ENCODE measurements at regions not wholly inside any gene's neighbourhood (a gene's known extent, or its start where the extent isn't known, plus 50 kb on each side); places are given as distances from the start of the nearest gene placed in this dataset.
"Not testable (repeated sequence)": the region's sequence is repeated elsewhere in the genome, so short reads cannot be mapped to it uniquely, and the experiment has no call there.

DNA sequence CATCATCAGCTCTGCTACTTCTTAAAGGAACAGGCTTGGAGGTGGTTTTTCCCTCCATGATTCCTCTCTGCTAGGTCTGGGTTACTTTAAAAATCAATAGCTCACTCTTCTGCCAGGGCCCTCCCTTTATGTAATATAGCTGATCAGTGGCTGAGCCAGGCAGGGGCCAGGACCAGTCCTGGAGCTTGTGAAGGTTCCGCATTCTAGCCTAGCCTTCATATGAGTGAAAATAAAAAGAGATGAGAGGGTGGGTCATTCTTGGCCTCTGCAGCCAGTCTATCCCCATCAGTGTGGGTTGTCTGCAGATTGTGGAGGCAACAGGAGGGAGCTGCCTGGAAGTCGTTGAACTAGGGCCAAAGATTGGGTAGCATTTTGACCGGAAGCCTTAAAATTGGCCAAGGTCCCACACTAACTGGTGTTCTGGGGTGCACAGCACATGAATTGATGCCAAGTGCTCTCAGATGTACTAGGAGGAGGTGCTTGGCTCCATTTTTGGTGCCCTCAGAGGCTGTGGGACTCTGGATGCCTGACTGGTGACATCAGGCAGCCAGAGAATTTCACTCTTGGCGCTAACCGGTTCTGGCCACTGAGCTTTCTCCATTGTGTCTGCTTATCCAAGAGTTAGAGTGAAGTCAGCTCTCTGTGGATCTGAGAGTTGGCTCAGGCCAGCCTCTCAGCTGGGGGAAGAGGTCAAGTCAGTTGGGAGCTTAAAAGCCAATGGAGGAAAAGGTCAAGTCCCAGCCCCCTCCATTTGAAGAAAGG is 93.7 kb upstream of the FAM72C start:
- H3K36me3 Mint-ChIP-seq (ENCODE audit: low read depth); H3K4me1 Mint-ChIP-seq; H3K27me3 ChIP-seq (ENCODE audit: control insufficient read depth, insufficient read depth, low read length, poor library complexity, severe bottlenecking); H3K36me3 ChIP-seq (ENCODE audit: control insufficient read depth, insufficient read depth, low read length); H3K27me3 Mint-ChIP-seq (ENCODE audit: insufficient read depth); H3K27ac ChIP-seq (ENCODE audit: low read depth, low read length); H3K4me3 Mint-ChIP-seq; H3K9ac ChIP-seq (ENCODE audit: extremely low read depth, low read length, poor library complexity, severe bottlenecking); H3K4me1 ChIP-seq (ENCODE audit: control insufficient read depth, insufficient read depth, low read length); DNase-seq; H3K4me3 ChIP-seq (ENCODE audit: low read length); H3K9me3 Mint-ChIP-seq; H3K27ac Mint-ChIP-seq; H3K9me3 ChIP-seq (ENCODE audit: control insufficient read depth, low read length): not testable (repeated sequence)
- no CpG with 5 or more reads among the region's 5 CpGs for WGBS, 2 experiments (ENCODE audit: insufficient coverage in 1 of 2, insufficient read length in 1 of 2)

DNA sequence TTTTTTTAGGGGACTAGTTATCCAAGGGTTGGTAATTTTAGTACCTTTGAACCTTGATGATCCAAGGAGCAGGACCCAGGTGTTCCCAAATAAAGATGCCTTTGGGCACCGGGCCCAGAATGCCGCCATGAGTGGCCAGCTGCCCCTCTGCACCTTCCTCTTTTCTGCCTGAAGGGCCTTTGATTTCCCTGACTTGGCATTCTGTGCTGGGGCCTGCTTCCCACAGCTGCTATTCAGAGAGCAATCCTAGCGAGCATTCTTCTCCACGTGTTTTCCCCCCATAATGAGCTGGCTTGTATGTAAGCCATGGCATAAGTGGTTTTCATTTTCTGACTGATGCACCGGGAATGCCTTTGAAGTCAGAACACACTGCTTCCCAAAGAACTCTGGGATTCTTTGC is 77.6 kb upstream of the FAM72C start:
- H3K9ac ChIP-seq (ENCODE audit: extremely low read depth, low read length, poor library complexity, severe bottlenecking); H3K9me3 ChIP-seq (ENCODE audit: control insufficient read depth, low read length); H3K4me1 ChIP-seq (ENCODE audit: control insufficient read depth, insufficient read depth, low read length); H3K27me3 Mint-ChIP-seq (ENCODE audit: insufficient read depth); H3K36me3 Mint-ChIP-seq (ENCODE audit: low read depth); H3K36me3 ChIP-seq (ENCODE audit: control insufficient read depth, insufficient read depth, low read length); H3K27me3 ChIP-seq (ENCODE audit: control insufficient read depth, insufficient read depth, low read length, poor library complexity, severe bottlenecking); DNase-seq; H3K27ac ChIP-seq (ENCODE audit: low read depth, low read length); H3K4me3 ChIP-seq (ENCODE audit: low read length); H3K4me1 Mint-ChIP-seq; H3K4me3 Mint-ChIP-seq; H3K27ac Mint-ChIP-seq; H3K9me3 Mint-ChIP-seq: not testable (repeated sequence)
- no CpG with 5 or more reads among the region's 5 CpGs for WGBS, 2 experiments (ENCODE audit: insufficient coverage in 1 of 2, insufficient read length in 1 of 2)

DNA sequence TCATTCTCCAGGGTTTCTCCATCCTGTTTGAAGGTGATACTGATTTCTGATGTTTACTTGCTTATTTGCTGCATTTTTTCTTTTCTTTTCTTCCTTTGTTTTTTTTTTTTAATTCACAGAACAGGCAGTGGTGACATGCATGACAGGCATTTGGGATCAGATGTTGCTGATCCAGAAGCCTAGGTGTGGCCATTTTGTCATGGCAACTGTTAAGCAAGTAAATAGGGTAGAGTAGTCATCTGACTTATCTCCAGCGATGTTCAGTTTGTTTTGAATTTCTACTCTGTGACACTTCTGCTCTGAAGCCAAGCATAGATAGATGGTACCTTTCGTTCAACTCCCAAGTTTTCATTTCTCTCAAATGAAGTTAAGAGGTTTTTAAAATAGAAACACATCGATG is 74.9 kb upstream of the FAM72C start:
- H3K4me3 ChIP-seq (ENCODE audit: low read length); H3K4me1 ChIP-seq (ENCODE audit: control insufficient read depth, insufficient read depth, low read length); H3K27ac ChIP-seq (ENCODE audit: low read depth, low read length); H3K9me3 ChIP-seq (ENCODE audit: control insufficient read depth, low read length); H3K36me3 ChIP-seq (ENCODE audit: control insufficient read depth, insufficient read depth, low read length); H3K4me3 Mint-ChIP-seq; H3K27me3 Mint-ChIP-seq (ENCODE audit: insufficient read depth); H3K9me3 Mint-ChIP-seq; H3K27ac Mint-ChIP-seq; H3K27me3 ChIP-seq (ENCODE audit: control insufficient read depth, insufficient read depth, low read length, poor library complexity, severe bottlenecking); DNase-seq; H3K4me1 Mint-ChIP-seq; H3K36me3 Mint-ChIP-seq (ENCODE audit: low read depth); H3K9ac ChIP-seq (ENCODE audit: extremely low read depth, low read length, poor library complexity, severe bottlenecking): not testable (repeated sequence)
- WGBS, 2 experiments (ENCODE audit: insufficient coverage in 1 of 2, insufficient read length in 1 of 2) = no CpG with 5 or more reads among the region's 3 CpGs

DNA sequence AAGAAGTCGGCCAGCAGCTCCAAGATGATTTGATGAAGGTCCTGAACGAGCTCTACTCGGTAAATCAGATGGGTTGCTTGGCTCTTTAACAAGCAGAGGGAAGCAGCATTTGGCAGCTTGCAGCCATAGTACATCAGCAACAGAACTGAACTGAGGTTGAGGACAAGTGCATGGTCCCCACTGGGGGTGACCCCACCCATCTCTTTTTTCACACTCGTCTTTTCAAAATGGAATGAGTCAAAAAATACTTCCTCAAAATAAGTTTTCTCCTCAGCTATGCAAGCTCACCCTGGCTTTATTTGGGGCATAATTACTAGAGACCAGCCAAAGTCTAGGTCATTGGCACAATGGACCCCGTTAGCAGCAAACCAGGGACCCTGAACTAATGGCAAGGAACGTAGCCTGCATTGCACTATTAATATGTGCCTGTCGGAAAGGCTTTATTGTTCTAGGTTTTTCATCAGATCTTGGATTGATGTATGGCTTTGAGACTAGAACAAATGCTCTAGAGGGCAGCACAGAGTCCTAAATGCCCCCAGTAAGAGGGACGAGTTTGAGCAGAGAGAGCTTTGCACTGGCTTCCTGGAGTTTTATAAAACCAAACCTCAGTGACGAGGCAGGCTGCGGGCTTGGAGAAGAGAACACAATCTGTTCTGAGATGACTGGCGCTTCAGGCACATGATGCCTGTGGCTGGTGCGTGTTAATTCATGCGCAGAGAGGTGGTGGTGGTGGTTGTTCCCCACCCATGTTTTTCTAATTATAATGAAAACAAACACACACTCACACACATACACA is 74.2 kb upstream of the FAM72C start:
- H3K9me3 ChIP-seq (ENCODE audit: control insufficient read depth, low read length); H3K27me3 ChIP-seq (ENCODE audit: control insufficient read depth, insufficient read depth, low read length, poor library complexity, severe bottlenecking); H3K27me3 Mint-ChIP-seq (ENCODE audit: insufficient read depth); H3K27ac ChIP-seq (ENCODE audit: low read depth, low read length); H3K36me3 Mint-ChIP-seq (ENCODE audit: low read depth); H3K4me3 Mint-ChIP-seq; H3K4me1 ChIP-seq (ENCODE audit: control insufficient read depth, insufficient read depth, low read length); H3K9ac ChIP-seq (ENCODE audit: extremely low read depth, low read length, poor library complexity, severe bottlenecking); H3K9me3 Mint-ChIP-seq; H3K4me3 ChIP-seq (ENCODE audit: low read length); H3K36me3 ChIP-seq (ENCODE audit: control insufficient read depth, insufficient read depth, low read length); H3K27ac Mint-ChIP-seq; H3K4me1 Mint-ChIP-seq: not testable (repeated sequence)
- peak; percentile 43 for DNase-seq
- peak; percentile 47 for TF ChIP-seq CTCF (conservative IDR thresholded peaks at IDR 0.05)
- WGBS, 2 experiments (ENCODE audit: insufficient coverage in 1 of 2, insufficient read length in 1 of 2) = 80% methylated on average over 4 of the region's 13 CpGs; no CpG with 5 or more reads in 1 of the 2 experiments

GRCh38 chr1:144042251-144042650 is 70.5 kb upstream of the FAM72C start:
- no CpG with 5 or more reads among the region's 1 CpG for WGBS, 2 experiments (ENCODE audit: insufficient coverage in 1 of 2, insufficient read length in 1 of 2)
- H3K27me3 Mint-ChIP-seq (ENCODE audit: insufficient read depth) = not testable (repeated sequence)

GRCh38 chr1:144040293-144040692 is 68.5 kb upstream of the FAM72C start:
- H3K9ac ChIP-seq (ENCODE audit: extremely low read depth, low read length, poor library complexity, severe bottlenecking); H3K27me3 ChIP-seq (ENCODE audit: control insufficient read depth, insufficient read depth, low read length, poor library complexity, severe bottlenecking); H3K9me3 Mint-ChIP-seq; H3K36me3 ChIP-seq (ENCODE audit: control insufficient read depth, insufficient read depth, low read length); H3K36me3 Mint-ChIP-seq (ENCODE audit: low read depth); H3K9me3 ChIP-seq (ENCODE audit: control insufficient read depth, low read length); H3K4me1 ChIP-seq (ENCODE audit: control insufficient read depth, insufficient read depth, low read length); H3K4me1 Mint-ChIP-seq; H3K4me3 Mint-ChIP-seq; DNase-seq; H3K27me3 Mint-ChIP-seq (ENCODE audit: insufficient read depth); H3K27ac ChIP-seq (ENCODE audit: low read depth, low read length); H3K27ac Mint-ChIP-seq; H3K4me3 ChIP-seq (ENCODE audit: low read length): not testable (repeated sequence)
- no CpG with 5 or more reads among the region's 3 CpGs for whole genome bisulfite sequencing, 2 experiments (ENCODE audit: insufficient coverage in 1 of 2, insufficient read length in 1 of 2)

More at GRCh38 chr1:144042251-144042650, 70.5 kb upstream of the FAM72C start:
- H3K36me3 ChIP-seq (ENCODE audit: control insufficient read depth, insufficient read depth, low read length); H3K27ac Mint-ChIP-seq; H3K4me1 ChIP-seq (ENCODE audit: control insufficient read depth, insufficient read depth, low read length); H3K27ac ChIP-seq (ENCODE audit: low read depth, low read length); H3K9me3 ChIP-seq (ENCODE audit: control insufficient read depth, low read length); H3K4me3 ChIP-seq (ENCODE audit: low read length); H3K4me1 Mint-ChIP-seq; H3K27me3 ChIP-seq (ENCODE audit: control insufficient read depth, insufficient read depth, low read length, poor library complexity, severe bottlenecking); H3K9ac ChIP-seq (ENCODE audit: extremely low read depth, low read length, poor library complexity, severe bottlenecking); H3K36me3 Mint-ChIP-seq (ENCODE audit: low read depth); H3K4me3 Mint-ChIP-seq; H3K9me3 Mint-ChIP-seq; DNase-seq: not testable (repeated sequence)
